A549 (cell line): ENCODE measurements at regions not wholly inside any gene's neighbourhood (a gene's known extent, or its start where the extent isn't known, plus 50 kb on each side); places are given as distances from the start of the nearest gene placed in this dataset.

Source experiments
- CTCF ChIP-seq: fragments of >200 bp; sonication (Bioruptor Twin); formaldehyde crosslinking; IDR thresholded peaks from 3 replicates; pipeline ENCODE4 v1.5.1; 2016
- EHMT2 ChIP-seq: fragments of 200-600 bp; sonication (generic); IDR thresholded peaks from 2 replicates; pipeline ENCODE4 v1.6.1; 2016; ENCODE audit warnings: antibody characterized with exemption, low read depth, mild to moderate bottlenecking, moderate library complexity
- EP300 ChIP-seq, 2 experiments: fragments of >200 bp; sonication (Bioruptor Twin); formaldehyde crosslinking; IDR thresholded peaks; 2 replicates in 1 of 2; 3 replicates in 1 of 2; pipeline ENCODE4 v1.6.1; 2016 to 2017
- FOSL2 ChIP-seq, 2 experiments: fragments of 450-650 bp in 1 of 2; fragments of >200 bp in 1 of 2; sonication (Bioruptor Twin) in 1 of 2; formaldehyde crosslinking; IDR thresholded peaks; 2 replicates each; pipeline versions ENCODE4 v1.5.0 to v1.6.1; 2016 to 2020; ENCODE audit warnings: mild to moderate bottlenecking in 1 of 2, moderate library complexity in 1 of 2
- HEYL ChIP-seq: fragments of 250-450 bp; sonication (Bioruptor Pico); IDR thresholded peaks from 2 replicates; pipeline ENCODE4 v1.8.0; 2021; ENCODE audit warnings: mild to moderate bottlenecking, moderate library complexity
- MAX ChIP-seq: IDR thresholded peaks from 2 replicates; pipeline ENCODE4 v1.6.1; 2012
- MYC ChIP-seq: IDR thresholded peaks from 2 replicates; pipeline ENCODE4 v1.6.1; 2012; ENCODE audit warnings: mild to moderate bottlenecking, inconsistent platforms, low read length, improper control_type of control experiment, borderline replicate concordance
- RAD21 ChIP-seq, 2 experiments: fragments of >200 bp in 1 of 2; sonication (Bioruptor Twin) in 1 of 2; formaldehyde crosslinking in 1 of 2; IDR thresholded peaks in 1 of 2; conservative IDR thresholded peaks in 1 of 2; 2 replicates in 1 of 2; 3 replicates in 1 of 2; pipeline ENCODE4 v1.6.1; 2012 to 2018; ENCODE audit warnings: inconsistent platforms in 1 of 2
- RNF2 ChIP-seq: fragments of 200-600 bp; sonication (generic); IDR thresholded peaks from 2 replicates; pipeline ENCODE4 v1.6.1; 2016; ENCODE audit warnings: low read depth, mild to moderate bottlenecking, antibody characterized with exemption, moderate library complexity, borderline replicate concordance
- SREBF2 ChIP-seq: fragments of 450-650 bp; IDR thresholded peaks from 2 replicates; pipeline ENCODE4 v1.6.1; 2014; ENCODE audit warnings: mild to moderate bottlenecking, moderate library complexity

- no peak for TF ChIP-seq MAX
- TF ChIP-seq RAD21 (conservative IDR thresholded peaks at IDR 0.05 in 1 of 2, IDR thresholded peaks at IDR 0.05 in 1 of 2): no peak
- no peak for TF ChIP-seq EP300 (IDR thresholded peaks at IDR 0.05)
- no peak for TF ChIP-seq HEYL (CRISPR knock-in tag)
- no peak for TF ChIP-seq CTCF
- TF ChIP-seq RNF2: no peak
- no peak for TF ChIP-seq FOSL2 (IDR thresholded peaks at IDR 0.05)
- TF ChIP-seq FOSL2 (CRISPR knock-in tag; IDR thresholded peaks at IDR 0.05): no peak
- TF ChIP-seq MYC: no peak
- TF ChIP-seq SREBF2: no peak
- no peak for TF ChIP-seq EHMT2
These were observed 280.4 kb upstream of the LUZP2 start for GRCh38 chr11:24216488-24216887.
